ENCODE measurements at regions not wholly inside any gene's neighbourhood (a gene's known extent, or its start where the extent isn't known, plus 50 kb on each side); places are given as distances from the start of the nearest gene placed in this dataset.

DNA sequence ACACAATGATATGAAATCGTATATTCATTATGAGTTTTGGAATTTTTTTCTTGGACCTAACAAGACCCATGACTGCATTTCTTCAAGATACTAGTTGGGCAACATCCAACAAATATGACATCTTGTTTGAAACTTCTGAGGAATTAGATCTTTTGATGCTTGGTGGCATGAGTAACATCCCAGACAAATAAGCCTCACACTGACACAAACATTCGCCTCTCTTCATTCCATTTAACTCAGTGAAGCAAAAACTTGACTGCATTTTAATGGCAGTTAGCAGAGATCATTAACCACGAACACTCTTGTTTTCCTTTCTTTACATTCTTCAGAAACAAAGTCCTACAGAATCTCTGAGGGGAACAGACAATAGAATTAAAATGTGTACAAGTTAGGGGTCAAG lies 758.3 kb downstream of the C12orf50 start:
- TF ChIP-seq, protein P1, sequence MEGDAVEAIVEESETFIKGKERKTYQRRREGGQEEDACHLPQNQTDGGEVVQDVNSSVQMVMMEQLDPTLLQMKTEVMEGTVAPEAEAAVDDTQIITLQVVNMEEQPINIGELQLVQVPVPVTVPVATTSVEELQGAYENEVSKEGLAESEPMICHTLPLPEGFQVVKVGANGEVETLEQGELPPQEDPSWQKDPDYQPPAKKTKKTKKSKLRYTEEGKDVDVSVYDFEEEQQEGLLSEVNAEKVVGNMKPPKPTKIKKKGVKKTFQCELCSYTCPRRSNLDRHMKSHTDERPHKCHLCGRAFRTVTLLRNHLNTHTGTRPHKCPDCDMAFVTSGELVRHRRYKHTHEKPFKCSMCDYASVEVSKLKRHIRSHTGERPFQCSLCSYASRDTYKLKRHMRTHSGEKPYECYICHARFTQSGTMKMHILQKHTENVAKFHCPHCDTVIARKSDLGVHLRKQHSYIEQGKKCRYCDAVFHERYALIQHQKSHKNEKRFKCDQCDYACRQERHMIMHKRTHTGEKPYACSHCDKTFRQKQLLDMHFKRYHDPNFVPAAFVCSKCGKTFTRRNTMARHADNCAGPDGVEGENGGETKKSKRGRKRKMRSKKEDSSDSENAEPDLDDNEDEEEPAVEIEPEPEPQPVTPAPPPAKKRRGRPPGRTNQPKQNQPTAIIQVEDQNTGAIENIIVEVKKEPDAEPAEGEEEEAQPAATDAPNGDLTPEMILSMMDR (IDR thresholded peaks at IDR 0.05), result no peak
- no peak for TF ChIP-seq POLR2A (IDR thresholded peaks at IDR 0.05)
